GM06990 (cell line): ENCODE measurements at regions not wholly inside any gene's neighbourhood (a gene's known extent, or its start where the extent isn't known, plus 50 kb on each side); places are given as distances from the start of the nearest gene placed in this dataset.
A peak's percentile ranks its signal among the peaks of the same experiment; 100 is the strongest.

Experiments used
- DNase-seq: peaks from one replicate; pipeline ENCODE4 v3.0.0-alpha.2; 2011; ENCODE audit not compliant: insufficient read length; ENCODE audit errors: extremely low read depth
- H3K27me3 ChIP-seq: replicated peaks from 2 replicates; pipeline ENCODE4 v1.6.0; 2011; ENCODE audit warnings: low read length; ENCODE audit not compliant: control insufficient read depth, insufficient read depth
- H3K36me3 ChIP-seq: 2 replicates; pipeline ENCODE4 v1.5.1; 2011; ENCODE audit warnings: low read length; ENCODE audit not compliant: control insufficient read depth, insufficient read depth
- H3K4me3 ChIP-seq: replicated peaks from 2 replicates; pipeline ENCODE4 v1.5.1; 2011; ENCODE audit warnings: low read depth, mild to moderate bottlenecking, control low read depth, low read length
- CTCF ChIP-seq: IDR thresholded peaks from 2 replicates; pipeline ENCODE4 v1.5.1; 2011; ENCODE audit warnings: low read length, control low read depth, mild to moderate bottlenecking, inconsistent platforms; ENCODE audit not compliant: insufficient read depth, poor library complexity, severe bottlenecking

- TF ChIP-seq CTCF, result no peak
- Histone ChIP-seq H3K36me3 (no peaks in the 10 kb centered on the region), H3K4me3 (no peak overlapping the region), H3K27me3 (no peaks in the 10 kb centered on the region)
- peak; percentile 76 for DNase-seq
These were observed 88.9 kb upstream of the KLF6 start for GRCh38 chr10:3873728-3874461.

- Histone ChIP-seq H3K27me3 (no peaks in the 10 kb centered on the region), H3K4me3 (no peak overlapping the region), H3K36me3 (no peaks in the 10 kb centered on the region)
- no peak for TF ChIP-seq CTCF
- DNase-seq, result no peak
These were observed 87.8 kb upstream of the KLF6 start for GRCh38 chr10:3872712-3873329.

- H3K4me3 ChIP-seq, result no peak overlapping the region
- no peaks in the 10 kb centered on the region for H3K27me3 ChIP-seq
- H3K36me3 ChIP-seq, result no peaks in the 10 kb centered on the region
- DNase-seq, result no peak
- TF ChIP-seq CTCF, result no peak
These were observed 86.5 kb upstream of the KLF6 start for GRCh38 chr10:3871424-3871996.

GRCh38 chr10:3869036-3869435 lies 84.0 kb upstream of the KLF6 start:
- Histone ChIP-seq H3K4me3 (no peak overlapping the region), H3K36me3 (no peaks in the 10 kb centered on the region), H3K27me3 (no peaks in the 10 kb centered on the region)
- DNase-seq, result no peak
- no peak for TF ChIP-seq CTCF

GRCh38 chr10:3868271-3868664 lies 83.3 kb upstream of the KLF6 start:
- H3K4me3 ChIP-seq, result no peak overlapping the region
- no peaks in the 10 kb centered on the region for H3K36me3 ChIP-seq
- no peak for DNase-seq
- no peak for TF ChIP-seq CTCF
- H3K27me3 ChIP-seq, result no peaks in the 10 kb centered on the region
